SK-N-SH (cell line): ENCODE measurements at regions not wholly inside any gene's neighbourhood (a gene's known extent, or its start where the extent isn't known, plus 50 kb on each side); places are given as distances from the start of the nearest gene placed in this dataset.
A peak's percentile ranks its signal among the peaks of the same experiment; 100 is the strongest.

Experiments
- CTCF ChIA-PET: fragments of 300-600, 350-600 bp; formaldehyde crosslinking; extraction: SDS; loops from one replicate; lab custom pipeline; 2021; lab: Yijun Ruan, JAX
- POLR2A ChIA-PET: fragments of 350-600 bp; sonication (Branson Sonifier 250); formaldehyde crosslinking; extraction: SDS; loops from one replicate; lab custom pipeline; 2020; ENCODE audit warnings: antibody characterized with exemption, inconsistent platforms; lab: Yijun Ruan, JAX
- DNase-seq: peaks from one replicate; pipeline ENCODE4 v3.0.0; 2012
- H2AFZ ChIP-seq: fragments of 200-600 bp; sonication (generic); 2 replicates; pipeline ENCODE4 v1.8.1; 2016; ENCODE audit warnings: antibody characterized with exemption, mild to moderate bottlenecking, low read depth
- H3F3A ChIP-seq: fragments of 200-600 bp; sonication (generic); replicated peaks from 2 replicates; pipeline ENCODE3; 2016; ENCODE audit warnings: antibody characterized with exemption, mild to moderate bottlenecking; ENCODE audit not compliant: insufficient read depth
- H3K27ac ChIP-seq, 2 experiments: fragments of 200-500 bp in 1 of 2; fragments of 200-600 bp in 1 of 2; sonication (Bioruptor generic) in 1 of 2; sonication (generic), shearing (Covaris generic) in 1 of 2; 2 replicates each; pipeline versions ENCODE4 v1.5.1 to v1.6.1; 2014 to 2016; ENCODE audit warnings: low read depth in 2 of 2, inconsistent platforms in 1 of 2, low read length in 1 of 2, mild to moderate bottlenecking in 1 of 2, mixed read lengths in 1 of 2
- H3K27me3 ChIP-seq: fragments of 200-600 bp; sonication (generic), shearing (Covaris generic); 2 replicates; pipeline ENCODE4 v1.6.1; 2016; ENCODE audit warnings: mixed run types; ENCODE audit not compliant: insufficient read depth
- H3K36me3 ChIP-seq, 2 experiments: fragments of 200-500 bp in 1 of 2; fragments of 200-600 bp in 1 of 2; sonication (Bioruptor generic) in 1 of 2; sonication (generic) in 1 of 2; replicated peaks in 1 of 2; 2 replicates each; pipeline versions ENCODE3 to v1.5.1; 2014 to 2016; ENCODE audit warnings: low read length in 1 of 2, mild to moderate bottlenecking in 1 of 2; ENCODE audit not compliant: insufficient read depth in 2 of 2, control insufficient read depth in 1 of 2
- H3K4me1 ChIP-seq, 2 experiments: fragments of 200-500 bp in 1 of 2; fragments of 200-600 bp in 1 of 2; sonication (Bioruptor generic) in 1 of 2; sonication (generic), shearing (Covaris generic) in 1 of 2; 2 replicates each; pipeline versions ENCODE4 v1.5.1 to v1.6.1; 2014 to 2016; ENCODE audit warnings: low read depth in 1 of 2, low read length in 1 of 2, mixed run types in 1 of 2; ENCODE audit not compliant: insufficient read depth in 2 of 2, control insufficient read depth in 1 of 2
- H3K4me2 ChIP-seq: fragments of 200-600 bp; sonication (generic), shearing (Covaris generic); 2 replicates; pipeline ENCODE4 v1.6.1; 2017; ENCODE audit warnings: mixed run types
- H3K4me3 ChIP-seq, 2 experiments: fragments of 200-500 bp in 1 of 2; fragments of 200-600 bp in 1 of 2; sonication (Bioruptor generic) in 1 of 2; sonication (generic), shearing (Covaris generic) in 1 of 2; 2 replicates each; pipeline versions ENCODE4 v1.5.1 to v1.8.1; 2014 to 2016; ENCODE audit warnings: low read depth in 2 of 2, inconsistent platforms in 1 of 2, low read length in 1 of 2, mild to moderate bottlenecking in 1 of 2, mixed read lengths in 1 of 2, moderate library complexity in 1 of 2
- H3K79me2 ChIP-seq: fragments of 200-600 bp; sonication (generic); 2 replicates; pipeline ENCODE4 v1.8.1; 2017; ENCODE audit warnings: mild to moderate bottlenecking; ENCODE audit not compliant: insufficient read depth
- H3K9ac ChIP-seq: fragments of 200-600 bp; sonication (generic); 2 replicates; pipeline ENCODE4 v1.6.1; 2017; ENCODE audit warnings: mixed run types
- H3K9me2 ChIP-seq: fragments of 200-600 bp; sonication (generic); 2 replicates; pipeline ENCODE4 v1.6.1; 2017; ENCODE audit warnings: mixed run types
- H3K9me3 ChIP-seq: fragments of 200-600 bp; sonication (generic); 2 replicates; pipeline ENCODE4 v1.6.1; 2017; ENCODE audit warnings: mixed run types, mild to moderate bottlenecking, moderate library complexity
- H4K20me1 ChIP-seq: fragments of 200-600 bp; sonication (generic); 2 replicates; pipeline ENCODE4 v1.6.1; 2017; ENCODE audit warnings: mild to moderate bottlenecking, mixed run types; ENCODE audit not compliant: insufficient read depth
- CTCF ChIP-seq: fragments of 200-600 bp; sonication (generic); IDR thresholded peaks from 2 replicates; pipeline ENCODE4 v1.6.1; 2017; ENCODE audit warnings: antibody characterized with exemption, mild to moderate bottlenecking, moderate library complexity
- FOSL2 ChIP-seq: IDR thresholded peaks from 2 replicates; pipeline ENCODE4 v1.4.0; 2012; ENCODE audit warnings: low read depth, mild to moderate bottlenecking, moderate library complexity, borderline replicate concordance
- FOXM1 ChIP-seq: IDR thresholded peaks from 2 replicates; pipeline ENCODE4 v1.4.0; 2012; ENCODE audit warnings: low read depth, mild to moderate bottlenecking
- GATA2 ChIP-seq: sonication (generic); formaldehyde crosslinking; IDR thresholded peaks from 2 replicates; pipeline ENCODE4 v1.5.0; 2020; ENCODE audit warnings: mild to moderate bottlenecking, missing genetic modification reagents
- MEF2A ChIP-seq: IDR thresholded peaks from 2 replicates; pipeline ENCODE4 v1.4.0; 2012; ENCODE audit warnings: low read depth, borderline replicate concordance
- MXI1 ChIP-seq: IDR thresholded peaks from 2 replicates; pipeline ENCODE4 v1.6.1; 2012; ENCODE audit warnings: mild to moderate bottlenecking, low read depth, low read length, improper control_type of control experiment
- NFIC ChIP-seq: IDR thresholded peaks from 2 replicates; pipeline ENCODE4 v1.4.0; 2012; ENCODE audit warnings: borderline replicate concordance
- SMC3 ChIP-seq: IDR thresholded peaks from 2 replicates; pipeline ENCODE4 v1.6.1; 2012; ENCODE audit warnings: low read depth, low read length, improper control_type of control experiment
- TCF12 ChIP-seq: IDR thresholded peaks from 2 replicates; pipeline ENCODE4 v1.4.0; 2012
- USF2 ChIP-seq: fragments of 150-350 bp; IDR thresholded peaks from 2 replicates; pipeline ENCODE4 v1.6.1; 2017; ENCODE audit warnings: antibody characterized with exemption, low read length, low read depth, borderline replicate concordance
- YY1 ChIP-seq: IDR thresholded peaks from 2 replicates; pipeline ENCODE4 v1.4.0; 2012; ENCODE audit warnings: low read depth, mild to moderate bottlenecking
- WGBS: methylation state at CpG from one replicate; pipeline ENCODE4 v1.1.6; 2017; ENCODE audit warnings: low lambda C conversion rate; 5-methylcytosine and 5-hydroxymethylcytosine counted together
- TF ChIP-seq, protein P1 (sequence below): IDR thresholded peaks from 2 replicates; pipeline ENCODE4 v1.6.1; 2012; ENCODE audit warnings: mild to moderate bottlenecking, low read depth, low read length, moderate library complexity
- TF ChIP-seq, protein P2 (sequence below): IDR thresholded peaks from 2 replicates; pipeline ENCODE4 v1.4.0; 2012; ENCODE audit warnings: low read depth, borderline replicate concordance

DNA sequence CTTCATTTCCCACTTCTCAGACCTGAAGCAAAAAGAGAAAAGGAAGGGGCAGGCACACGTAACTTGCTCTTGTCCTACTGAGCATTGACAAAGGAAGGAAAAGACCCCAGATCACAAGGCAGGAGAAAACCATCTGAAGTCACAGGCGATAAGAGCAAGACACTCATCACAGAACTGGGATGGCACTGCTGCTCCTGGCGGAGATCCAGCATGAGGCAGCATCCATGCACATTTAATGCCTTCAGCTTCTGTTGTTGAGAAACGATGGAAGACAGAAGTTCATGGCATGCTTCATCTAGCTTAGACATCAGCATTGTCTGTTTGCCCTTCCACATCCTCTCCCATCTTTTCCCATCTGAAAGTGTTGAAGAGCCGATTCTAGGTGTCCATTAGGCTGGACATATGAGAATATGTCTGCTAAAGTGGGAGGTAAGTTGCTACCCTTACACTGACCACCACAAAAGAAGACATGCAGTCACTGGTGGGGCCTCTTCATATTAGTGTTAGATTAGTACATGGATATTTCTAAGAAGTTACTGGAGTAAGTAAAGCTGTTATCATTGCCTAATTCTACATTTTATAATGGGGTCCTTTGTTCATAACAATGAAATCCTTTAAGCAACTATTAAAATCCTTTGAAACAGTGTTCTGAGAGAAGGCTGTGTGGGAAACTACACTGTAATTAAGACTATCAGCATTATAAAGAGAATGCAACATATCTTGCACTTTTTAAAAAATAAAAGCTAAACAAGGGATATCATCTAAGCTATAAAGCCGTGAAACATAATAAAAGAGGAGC lies 618.5 kb downstream of the C6orf118 start:
- no peaks in the 10 kb centered on the region for H3K27me3 ChIP-seq
- H3K4me3 ChIP-seq: 0 out of 4 replicates have a peak overlapping the region, but pooled peaks of 1 of the 2 experiments have one; percentile 6
- POLR2A ChIA-PET: no interaction called here
- H3K36me3 ChIP-seq: no peaks in the 10 kb centered on the region
- no peak for DNase-seq
- H4K20me1 ChIP-seq: no peaks in the 10 kb centered on the region
- H3K9ac ChIP-seq: no peak overlapping the region
- TF ChIP-seq NFIC (no peak), TCF12 (no peak), FOSL2 (no peak), GATA2 (no peak), USF2 (no peak), CTCF (no peak), YY1 (no peak)
- TF ChIP-seq, protein P1, sequence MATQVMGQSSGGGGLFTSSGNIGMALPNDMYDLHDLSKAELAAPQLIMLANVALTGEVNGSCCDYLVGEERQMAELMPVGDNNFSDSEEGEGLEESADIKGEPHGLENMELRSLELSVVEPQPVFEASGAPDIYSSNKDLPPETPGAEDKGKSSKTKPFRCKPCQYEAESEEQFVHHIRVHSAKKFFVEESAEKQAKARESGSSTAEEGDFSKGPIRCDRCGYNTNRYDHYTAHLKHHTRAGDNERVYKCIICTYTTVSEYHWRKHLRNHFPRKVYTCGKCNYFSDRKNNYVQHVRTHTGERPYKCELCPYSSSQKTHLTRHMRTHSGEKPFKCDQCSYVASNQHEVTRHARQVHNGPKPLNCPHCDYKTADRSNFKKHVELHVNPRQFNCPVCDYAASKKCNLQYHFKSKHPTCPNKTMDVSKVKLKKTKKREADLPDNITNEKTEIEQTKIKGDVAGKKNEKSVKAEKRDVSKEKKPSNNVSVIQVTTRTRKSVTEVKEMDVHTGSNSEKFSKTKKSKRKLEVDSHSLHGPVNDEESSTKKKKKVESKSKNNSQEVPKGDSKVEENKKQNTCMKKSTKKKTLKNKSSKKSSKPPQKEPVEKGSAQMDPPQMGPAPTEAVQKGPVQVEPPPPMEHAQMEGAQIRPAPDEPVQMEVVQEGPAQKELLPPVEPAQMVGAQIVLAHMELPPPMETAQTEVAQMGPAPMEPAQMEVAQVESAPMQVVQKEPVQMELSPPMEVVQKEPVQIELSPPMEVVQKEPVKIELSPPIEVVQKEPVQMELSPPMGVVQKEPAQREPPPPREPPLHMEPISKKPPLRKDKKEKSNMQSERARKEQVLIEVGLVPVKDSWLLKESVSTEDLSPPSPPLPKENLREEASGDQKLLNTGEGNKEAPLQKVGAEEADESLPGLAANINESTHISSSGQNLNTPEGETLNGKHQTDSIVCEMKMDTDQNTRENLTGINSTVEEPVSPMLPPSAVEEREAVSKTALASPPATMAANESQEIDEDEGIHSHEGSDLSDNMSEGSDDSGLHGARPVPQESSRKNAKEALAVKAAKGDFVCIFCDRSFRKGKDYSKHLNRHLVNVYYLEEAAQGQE: no peak
- H3K9me3 ChIP-seq: no peaks in the 10 kb centered on the region
- no peak overlapping the region for H2AFZ ChIP-seq
- H3K9me2 ChIP-seq: no peaks in the 10 kb centered on the region
- H3K4me2 ChIP-seq: no peak overlapping the region
- no peaks in the 10 kb centered on the region for H3F3A ChIP-seq
- CTCF ChIA-PET: no interaction called here
- H3K79me2 ChIP-seq: no peaks in the 10 kb centered on the region
- 14% methylated on average over 5 of the region's 6 CpGs for WGBS
- H3K4me1 ChIP-seq: no peaks in the 10 kb centered on the region; a peak in 1 of 4 replicates
- no peak overlapping the region for H3K27ac ChIP-seq

- 35% methylated on average over 3 of the region's 5 CpGs for WGBS
- Histone ChIP-seq H3K79me2 (no peaks in the 10 kb centered on the region), H2AFZ (no peak overlapping the region), H3K27me3 (no peaks in the 10 kb centered on the region), H3K4me1 (no peaks in the 10 kb centered on the region; a peak in 1 of 4 replicates), H4K20me1 (no peaks in the 10 kb centered on the region), H3K27ac (no peak overlapping the region), H3K9me3 (no peaks in the 10 kb centered on the region), H3K9me2 (no peaks in the 10 kb centered on the region), H3K36me3 (no peaks in the 10 kb centered on the region), H3K4me3 (no peak overlapping the region), H3F3A (no peaks in the 10 kb centered on the region), H3K9ac (no peak overlapping the region), H3K4me2 (no peak overlapping the region)
- ChIA-PET POLR2A (no interaction called here), CTCF (no interaction called here)
- DNase-seq: no peak
- TF ChIP-seq MXI1 (no peak), CTCF (no peak), SMC3 (no peak), MEF2A (no peak), YY1 (no peak), FOXM1 (no peak)
- TF ChIP-seq, protein P2, sequence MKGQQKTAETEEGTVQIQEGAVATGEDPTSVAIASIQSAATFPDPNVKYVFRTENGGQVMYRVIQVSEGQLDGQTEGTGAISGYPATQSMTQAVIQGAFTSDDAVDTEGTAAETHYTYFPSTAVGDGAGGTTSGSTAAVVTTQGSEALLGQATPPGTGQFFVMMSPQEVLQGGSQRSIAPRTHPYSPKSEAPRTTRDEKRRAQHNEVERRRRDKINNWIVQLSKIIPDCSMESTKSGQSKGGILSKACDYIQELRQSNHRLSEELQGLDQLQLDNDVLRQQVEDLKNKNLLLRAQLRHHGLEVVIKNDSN: no peak
Observed at GRCh38 chr6:164690241-164690640, 619.2 kb downstream of the C6orf118 start.
